A673 (cell line): ENCODE measurements at regions not wholly inside any gene's neighbourhood (a gene's known extent, or its start where the extent isn't known, plus 50 kb on each side); places are given as distances from the start of the nearest gene placed in this dataset.

ENCODE experiments used
- BruUV-seq: library from RNA; stranded (reverse); fragments of 400-500 nt; replicated peaks from 2 replicates; lab custom pipeline; 2021; lab: Mats Ljungman, UMichigan
- CTCF ChIA-PET: fragments of 300-600 bp; sonication (Branson Sonifier 250); formaldehyde crosslinking; loops from one replicate; lab custom pipeline; 2022; ENCODE audit warnings: antibody characterized with exemption; lab: Charles Lee
- POLR2A ChIA-PET: fragments of 300-600 bp; sonication (Branson Sonifier 250); formaldehyde crosslinking; loops from one replicate; lab custom pipeline; 2022; ENCODE audit warnings: antibody characterized with exemption; ENCODE audit not compliant: low non-redundant PET; lab: Charles Lee
- DNase-seq: peaks from one replicate; pipeline ENCODE4 v3.0.0-alpha.2; 2015; ENCODE audit warnings: low spot score
- H3K27ac ChIP-seq: fragments of 200-600 bp; sonication (generic); 2 replicates; pipeline ENCODE4 v1.5.1; 2016; ENCODE audit warnings: mixed run types, low read depth, mild to moderate bottlenecking, mixed read lengths, antibody characterized with exemption, low read length; ENCODE audit not compliant: poor library complexity, severe bottlenecking
- H3K27me3 ChIP-seq: fragments of 200-600 bp; sonication (generic); replicated peaks from 2 replicates; pipeline ENCODE4 v1.6.1; 2017; ENCODE audit warnings: mixed run types, low read depth, mild to moderate bottlenecking, mixed read lengths, antibody characterized with exemption, low read length; ENCODE audit not compliant: insufficient read depth, poor library complexity
- H3K36me3 ChIP-seq: fragments of 200-600 bp; sonication (generic); 2 replicates; pipeline ENCODE4 v1.6.1; 2016; ENCODE audit warnings: mixed run types, mild to moderate bottlenecking, mixed read lengths, antibody characterized with exemption, low read length; ENCODE audit not compliant: insufficient read depth, poor library complexity, severe bottlenecking
- H3K4me1 ChIP-seq: fragments of 200-600 bp; sonication (generic); 2 replicates; pipeline ENCODE4 v1.6.1; 2017; ENCODE audit warnings: mixed run types, mild to moderate bottlenecking, mixed read lengths, antibody characterized with exemption, low read length; ENCODE audit not compliant: insufficient read depth, poor library complexity, severe bottlenecking
- H3K4me3 ChIP-seq: fragments of 200-600 bp; sonication (generic); 2 replicates; pipeline ENCODE4 v1.5.1; 2016; ENCODE audit warnings: low read depth, mixed run types, mild to moderate bottlenecking, mixed read lengths, low read length; ENCODE audit not compliant: poor library complexity, severe bottlenecking
- H3K9me3 ChIP-seq: fragments of 200-600 bp; sonication (generic); 2 replicates; pipeline ENCODE4 v1.6.1; 2016; ENCODE audit warnings: mixed run types, low read depth, mild to moderate bottlenecking, mixed read lengths, antibody characterized with exemption, low read length; ENCODE audit not compliant: poor library complexity, severe bottlenecking
- CTCF ChIP-seq: fragments of 300-800, 200-600 bp; sonication (generic); conservative IDR thresholded peaks from 2 replicates; pipeline ENCODE4 v1.5.1; 2017; ENCODE audit warnings: low read depth, mild to moderate bottlenecking, antibody characterized with exemption, low read length, moderate library complexity, mixed read lengths
- EZH2 ChIP-seq: fragments of 200-600 bp; sonication (generic); IDR thresholded peaks from 2 replicates; pipeline ENCODE4 v1.6.1; 2017; ENCODE audit warnings: borderline replicate concordance, low read depth, mild to moderate bottlenecking, mixed read lengths, antibody characterized with exemption, low read length; ENCODE audit not compliant: poor library complexity, severe bottlenecking
- intact Hi-C: fragments of 100-400 bp; cut with micrococcal nuclease; formaldehyde crosslinking; loops from one replicate; pipeline ENCODE4 v1.10.0; 2022; ENCODE audit not compliant: unreplicated experiment

GRCh38 chr16:66296591-66296990 lies 69.9 kb upstream of the CDH5 start:
- Histone ChIP-seq H3K27ac (no peak overlapping the region), H3K36me3 (no peaks in the 10 kb centered on the region), H3K4me1 (no peaks in the 10 kb centered on the region), H3K9me3 (no peaks in the 10 kb centered on the region), H3K4me3 (no peak overlapping the region), H3K27me3 (peaks cover 5% of the 10 kb centered on the region)
- DNase-seq = no peak
- BruUV-seq = no TSS peak
- ChIA-PET POLR2A (no interaction called here), CTCF (no interaction called here)
- intact Hi-C loops = no loop called here
- TF ChIP-seq CTCF (no peak), EZH2 (no peak)

- Histone ChIP-seq H3K27ac (no peak overlapping the region), H3K4me1 (no peaks in the 10 kb centered on the region), H3K4me3 (no peak overlapping the region), H3K27me3 (peaks cover 5% of the 10 kb centered on the region), H3K36me3 (no peaks in the 10 kb centered on the region), H3K9me3 (no peaks in the 10 kb centered on the region)
- CTCF ChIA-PET = no interaction called here
- intact Hi-C loops = no loop called here
- POLR2A ChIA-PET = no interaction called here
- no peak for DNase-seq
- no TSS peak for BruUV-seq
- no peak for TF ChIP-seq EZH2
- no peak for TF ChIP-seq CTCF
Observed at GRCh38 chr16:66295761-66296546, 70.5 kb upstream of the CDH5 start.

- TF ChIP-seq EZH2 (no peak), CTCF (no peak)
- no peaks in the 10 kb centered on the region for H3K36me3 ChIP-seq
- POLR2A ChIA-PET = no interaction called here
- DNase-seq = no peak
- no peak overlapping the region for H3K27ac ChIP-seq
- no peak overlapping the region for H3K4me3 ChIP-seq
- no TSS peak for BruUV-seq
- H3K9me3 ChIP-seq = no peaks in the 10 kb centered on the region
- intact Hi-C loops = no loop called here
- H3K4me1 ChIP-seq = no peaks in the 10 kb centered on the region
- CTCF ChIA-PET = no interaction called here
- H3K27me3 ChIP-seq = peaks cover 5% of the 10 kb centered on the region
Observed at GRCh38 chr16:66295213-66295612, 71.3 kb upstream of the CDH5 start.
